Vagina (tissue), 2 donors: ENCODE measurements at regions not wholly inside any gene's neighbourhood (a gene's known extent, or its start where the extent isn't known, plus 50 kb on each side); places are given as distances from the start of the nearest gene placed in this dataset.
"Not testable (repeated sequence)": the region's sequence is repeated elsewhere in the genome, so short reads cannot be mapped to it uniquely, and the experiment has no call there.

ENCODE experiments used
- DNase-seq, 2 donors: peaks; one replicate each; pipeline ENCODE4 v3.0.0-alpha.2; 2017; ENCODE audit errors: extremely low spot score in 2 of 2
- H3K27ac ChIP-seq: fragments of 200-600 bp; sonication (generic); one replicate; pipeline ENCODE4 v1.5.1; 2019
- H3K27me3 ChIP-seq: fragments of 200-600 bp; sonication (generic); one replicate; pipeline ENCODE4 v1.5.1; 2019
- H3K36me3 ChIP-seq, 2 donors: fragments of 200-600 bp; sonication (generic); one replicate each; pipeline ENCODE4 v1.5.1; 2017 to 2019
- H3K4me1 ChIP-seq: fragments of 200-600 bp; sonication (generic); one replicate; pipeline ENCODE4 v1.5.1; 2019
- H3K4me3 ChIP-seq, 2 donors: fragments of 200-600 bp; sonication (generic); 1 replicate in 1 of 2; 2 replicates in 1 of 2; pipeline ENCODE4 v1.5.1; 2016 to 2019
- H3K9me3 ChIP-seq: fragments of 200-600 bp; sonication (generic); one replicate; pipeline ENCODE4 v1.5.1; 2019
- POLR2A ChIP-seq, 2 donors: fragments of 450-650 bp; IDR thresholded peaks; one replicate each; pipeline ENCODE4 v1.6.1; 2017; ENCODE audit warnings: antibody characterized with exemption in 2 of 2, mild to moderate bottlenecking in 2 of 2, moderate library complexity in 2 of 2
- POLR2AphosphoS5 ChIP-seq, 2 donors: sonication (generic); formaldehyde crosslinking; IDR thresholded peaks; one replicate each; pipeline ENCODE4 v1.9.0; 2017; ENCODE audit warnings: antibody characterized with exemption in 2 of 2, mild to moderate bottlenecking in 2 of 2, low read depth in 1 of 2; ENCODE audit not compliant: insufficient read depth in 1 of 2
- intact Hi-C: fragments of 100-400 bp; cut with DNase I; formaldehyde crosslinking; loops from one replicate; pipeline ENCODE4 v1.15.1; 2023
- TF ChIP-seq, protein P1 (sequence below), 3 experiments: fragments of 450-650 bp in 2 of 3; fragments of 200-600 bp in 1 of 3; sonication (generic) in 1 of 3; IDR thresholded peaks; one replicate each; pipeline ENCODE4 v1.5.1; 2017 to 2019; ENCODE audit warnings: antibody characterized with exemption in 3 of 3, mild to moderate bottlenecking in 2 of 3, moderate library complexity in 2 of 3

DNA sequence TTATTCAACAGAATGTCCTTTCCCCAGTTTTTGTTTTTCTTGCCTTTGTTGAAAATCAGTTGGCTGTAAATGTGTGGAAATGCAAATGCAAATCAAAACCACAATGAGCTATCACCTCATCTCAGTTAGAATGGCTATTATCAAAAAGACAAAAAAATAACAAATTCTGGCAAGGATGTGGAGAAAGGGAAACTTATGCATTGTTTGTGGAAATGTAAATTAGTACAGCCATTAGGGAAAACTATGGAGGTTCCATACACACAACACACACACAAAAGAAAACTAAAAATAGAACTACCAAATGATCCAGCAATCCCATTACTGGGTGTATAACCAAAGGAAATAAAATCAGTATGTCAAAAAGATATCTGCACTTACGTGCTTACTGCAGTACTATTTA lies 518.8 kb upstream of the ATXN7L3B start:
- Histone ChIP-seq H3K36me3 (no peaks in the 10 kb centered on the region), H3K4me1 (no peaks in the 10 kb centered on the region), H3K27ac (no peak overlapping the region), H3K27me3 (no peaks in the 10 kb centered on the region), H3K4me3 (no peak overlapping the region), H3K9me3 (no peaks in the 10 kb centered on the region)
- intact Hi-C loops, result no loop called here
- no peak for DNase-seq
- no peak for TF ChIP-seq POLR2AphosphoS5 (IDR thresholded peaks at IDR 0.05; ENCODE audit: insufficient read depth in 1 of 2, low read depth in 1 of 2)

DNA sequence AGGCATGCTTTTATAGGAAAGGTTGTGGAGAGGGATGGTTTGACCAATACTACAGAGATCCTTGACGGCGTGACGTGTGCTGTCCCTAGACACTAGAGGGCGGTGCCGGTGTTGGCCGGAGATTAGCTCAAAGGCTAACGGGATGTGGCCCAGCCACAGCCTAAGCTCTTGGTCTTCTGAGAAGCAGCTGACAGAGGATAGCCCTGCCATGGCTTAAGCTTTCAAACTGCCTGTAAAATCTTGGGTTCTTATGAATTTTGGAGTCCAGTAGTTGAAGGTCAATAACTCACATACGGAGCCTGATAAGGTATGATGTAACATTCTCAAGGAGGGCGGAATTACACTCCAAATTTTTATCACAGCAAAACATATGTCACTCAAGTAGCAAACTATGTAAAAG lies 515.7 kb upstream of the ATXN7L3B start:
- Histone ChIP-seq H3K27ac (no peak overlapping the region), H3K4me3 (no peak overlapping the region), H3K36me3 (no peaks in the 10 kb centered on the region), H3K27me3 (no peaks in the 10 kb centered on the region), H3K4me1 (no peaks in the 10 kb centered on the region), H3K9me3 (no peaks in the 10 kb centered on the region)
- TF ChIP-seq, protein P1, sequence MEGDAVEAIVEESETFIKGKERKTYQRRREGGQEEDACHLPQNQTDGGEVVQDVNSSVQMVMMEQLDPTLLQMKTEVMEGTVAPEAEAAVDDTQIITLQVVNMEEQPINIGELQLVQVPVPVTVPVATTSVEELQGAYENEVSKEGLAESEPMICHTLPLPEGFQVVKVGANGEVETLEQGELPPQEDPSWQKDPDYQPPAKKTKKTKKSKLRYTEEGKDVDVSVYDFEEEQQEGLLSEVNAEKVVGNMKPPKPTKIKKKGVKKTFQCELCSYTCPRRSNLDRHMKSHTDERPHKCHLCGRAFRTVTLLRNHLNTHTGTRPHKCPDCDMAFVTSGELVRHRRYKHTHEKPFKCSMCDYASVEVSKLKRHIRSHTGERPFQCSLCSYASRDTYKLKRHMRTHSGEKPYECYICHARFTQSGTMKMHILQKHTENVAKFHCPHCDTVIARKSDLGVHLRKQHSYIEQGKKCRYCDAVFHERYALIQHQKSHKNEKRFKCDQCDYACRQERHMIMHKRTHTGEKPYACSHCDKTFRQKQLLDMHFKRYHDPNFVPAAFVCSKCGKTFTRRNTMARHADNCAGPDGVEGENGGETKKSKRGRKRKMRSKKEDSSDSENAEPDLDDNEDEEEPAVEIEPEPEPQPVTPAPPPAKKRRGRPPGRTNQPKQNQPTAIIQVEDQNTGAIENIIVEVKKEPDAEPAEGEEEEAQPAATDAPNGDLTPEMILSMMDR (IDR thresholded peaks at IDR 0.05), result peak in 1 of 3 experiments; percentile 23
- TF ChIP-seq POLR2AphosphoS5 (IDR thresholded peaks at IDR 0.05; ENCODE audit: insufficient read depth in 1 of 2, low read depth in 1 of 2), result no peak
- no peak for DNase-seq
- intact Hi-C loops, result no loop called here

DNA sequence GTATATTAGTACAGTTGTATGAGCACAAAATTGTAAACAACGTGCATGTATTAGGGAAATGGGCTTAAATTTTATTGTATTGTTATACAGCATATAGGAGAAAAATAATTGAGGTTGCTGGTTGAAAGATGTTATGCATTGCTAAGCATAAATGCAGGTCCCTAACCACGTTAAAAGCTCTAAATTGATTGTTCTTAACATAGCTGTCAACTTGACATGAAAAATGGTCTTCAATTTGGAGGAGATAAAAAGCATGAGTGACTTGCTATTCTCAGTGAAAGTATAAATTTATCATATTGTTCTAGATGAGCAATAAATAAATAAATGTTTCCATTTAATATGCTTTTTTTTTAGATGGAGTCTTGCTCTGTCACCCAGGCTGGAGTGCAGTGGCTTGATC lies 506.6 kb upstream of the ATXN7L3B start:
- Histone ChIP-seq H3K27me3 (no peaks in the 10 kb centered on the region), H3K9me3 (no peaks in the 10 kb centered on the region), H3K27ac (no peak overlapping the region), H3K4me3 (no peak overlapping the region), H3K4me1 (no peaks in the 10 kb centered on the region), H3K36me3 (no peaks in the 10 kb centered on the region)
- DNase-seq, result no peak
- intact Hi-C loops, result no loop called here
- TF ChIP-seq POLR2A (IDR thresholded peaks at IDR 0.05) (no peak), POLR2AphosphoS5 (IDR thresholded peaks at IDR 0.05; ENCODE audit: insufficient read depth in 1 of 2, low read depth in 1 of 2) (no peak)
- TF ChIP-seq, protein P1 (IDR thresholded peaks at IDR 0.05), result no peak

DNA sequence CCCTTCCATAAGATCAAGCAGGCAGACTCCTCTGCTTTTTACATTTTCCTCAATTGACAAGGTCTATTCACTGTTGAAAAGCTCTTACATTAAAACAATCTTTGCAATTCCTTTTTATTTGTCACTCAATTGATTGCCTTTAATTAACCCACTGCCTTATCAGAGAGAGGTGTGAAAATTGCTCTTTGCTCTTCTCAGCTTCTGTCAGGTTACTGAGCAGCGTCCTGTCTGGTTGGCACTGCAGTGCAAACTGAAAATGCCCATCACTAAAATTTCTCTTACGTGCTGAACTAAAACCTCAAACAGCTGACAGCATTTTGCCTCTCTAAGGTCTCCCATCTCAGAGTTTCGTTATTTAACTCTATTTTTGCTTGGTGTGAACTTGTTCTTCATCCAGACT lies 504.1 kb upstream of the ATXN7L3B start:
- H3K4me1 ChIP-seq, result no peaks in the 10 kb centered on the region
- H3K9me3 ChIP-seq, result no peaks in the 10 kb centered on the region
- TF ChIP-seq POLR2AphosphoS5 (IDR thresholded peaks at IDR 0.05; ENCODE audit: insufficient read depth in 1 of 2, low read depth in 1 of 2), result no peak
- no peak for TF ChIP-seq POLR2A (IDR thresholded peaks at IDR 0.05)
- TF ChIP-seq, protein P1 (IDR thresholded peaks at IDR 0.05), result no peak
- no peak for DNase-seq
- no peaks in the 10 kb centered on the region for H3K27me3 ChIP-seq
- H3K27ac ChIP-seq, result no peak overlapping the region
- H3K36me3 ChIP-seq, result no peaks in the 10 kb centered on the region
- intact Hi-C loops, result no loop called here
- H3K4me3 ChIP-seq, result no peak overlapping the region

DNA sequence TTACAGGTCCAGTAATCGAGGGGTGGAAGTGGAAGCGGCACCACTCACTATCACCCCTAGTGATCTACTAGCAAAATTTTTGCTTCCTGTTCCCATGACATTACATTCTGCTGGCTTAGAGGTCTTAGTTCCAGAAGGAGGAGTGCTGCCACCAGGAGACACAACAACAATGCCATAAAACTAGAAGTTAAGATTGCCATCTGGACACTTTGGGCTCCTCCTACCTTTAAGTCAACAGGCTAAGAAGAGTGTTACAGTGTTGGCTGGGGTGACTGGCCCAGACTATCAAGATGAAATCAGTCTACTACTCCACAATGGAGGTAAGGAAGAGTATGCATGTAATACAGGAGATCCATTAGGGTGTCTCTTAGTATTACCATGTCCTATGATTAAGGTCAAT lies 498.5 kb upstream of the ATXN7L3B start:
- intact Hi-C loops, H3K4me3 ChIP-seq, H3K27ac ChIP-seq, H3K4me1 ChIP-seq, DNase-seq, H3K36me3 ChIP-seq, H3K27me3 ChIP-seq, H3K9me3 ChIP-seq: not testable (repeated sequence)

DNA sequence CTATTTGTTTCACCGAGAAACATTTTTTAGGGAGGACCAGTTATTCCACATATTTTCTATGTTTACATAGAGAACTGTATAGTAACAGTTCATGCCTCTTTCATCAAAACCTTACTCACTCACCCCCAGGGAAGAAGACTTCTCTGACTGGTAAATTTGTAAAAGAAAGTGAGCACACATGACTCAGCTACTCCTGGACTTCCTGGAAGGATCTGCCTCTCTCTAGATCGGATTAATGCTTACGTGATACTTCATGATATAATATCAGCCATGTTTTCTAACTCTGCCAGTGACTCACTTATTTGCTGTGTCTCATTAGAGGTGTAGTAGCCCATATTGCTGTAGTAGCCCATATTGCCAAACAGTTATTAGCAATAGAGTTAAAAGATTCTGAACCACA lies 494.3 kb upstream of the ATXN7L3B start:
- no peak for DNase-seq
- Histone ChIP-seq H3K27ac (no peak overlapping the region), H3K27me3 (no peaks in the 10 kb centered on the region), H3K9me3 (no peaks in the 10 kb centered on the region), H3K36me3 (no peaks in the 10 kb centered on the region), H3K4me3 (no peak overlapping the region), H3K4me1 (no peaks in the 10 kb centered on the region)
- intact Hi-C loops, result no loop called here
- peak in 1 of 2 donors; percentile 65 for TF ChIP-seq POLR2AphosphoS5 (IDR thresholded peaks at IDR 0.05; ENCODE audit: insufficient read depth in 1 of 2, low read depth in 1 of 2)
- TF ChIP-seq POLR2A (IDR thresholded peaks at IDR 0.05), result no peak

DNA sequence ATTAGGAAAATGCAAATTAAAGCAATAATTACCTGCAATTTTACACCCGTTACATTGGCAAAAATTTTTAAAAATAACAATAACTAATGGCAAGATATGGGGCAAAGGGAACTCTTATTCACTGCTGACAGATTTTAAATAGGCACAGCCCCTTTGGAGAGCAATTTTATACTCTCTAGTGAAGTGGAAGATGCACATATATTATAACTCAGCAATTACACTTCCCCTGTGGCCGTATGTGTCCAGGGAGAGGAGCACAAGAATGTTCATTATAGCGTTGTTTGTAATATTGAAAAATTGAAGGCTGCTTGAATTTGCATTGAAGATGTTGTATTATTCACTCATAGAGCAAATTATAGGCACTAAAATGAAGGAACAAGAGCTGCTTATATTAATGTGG lies 488.3 kb upstream of the ATXN7L3B start:
- H3K4me1 ChIP-seq, result no peaks in the 10 kb centered on the region
- intact Hi-C loops, result no loop called here
- no peak overlapping the region for H3K27ac ChIP-seq
- H3K4me3 ChIP-seq, result no peak overlapping the region
- H3K9me3 ChIP-seq, result no peaks in the 10 kb centered on the region
- DNase-seq, result no peak
- H3K27me3 ChIP-seq, result no peaks in the 10 kb centered on the region
- no peaks in the 10 kb centered on the region for H3K36me3 ChIP-seq
- TF ChIP-seq, protein P1 (IDR thresholded peaks at IDR 0.05), result no peak
- TF ChIP-seq POLR2A (IDR thresholded peaks at IDR 0.05), result no peak
- TF ChIP-seq POLR2AphosphoS5 (IDR thresholded peaks at IDR 0.05; ENCODE audit: insufficient read depth in 1 of 2, low read depth in 1 of 2), result no peak
